GM19397 (cell line): ENCODE measurements at regions not wholly inside any gene's neighbourhood (a gene's known extent, or its start where the extent isn't known, plus 50 kb on each side); places are given as distances from the start of the nearest gene placed in this dataset.

Source experiments
- ATAC-seq: cut with Tn5 transposase; IDR thresholded peaks from one replicate; pipeline ENCODE4 v1.9.1; 2021; ENCODE audit warnings: mild to moderate bottlenecking, moderate library complexity; ENCODE audit not compliant: unreplicated experiment

DNA sequence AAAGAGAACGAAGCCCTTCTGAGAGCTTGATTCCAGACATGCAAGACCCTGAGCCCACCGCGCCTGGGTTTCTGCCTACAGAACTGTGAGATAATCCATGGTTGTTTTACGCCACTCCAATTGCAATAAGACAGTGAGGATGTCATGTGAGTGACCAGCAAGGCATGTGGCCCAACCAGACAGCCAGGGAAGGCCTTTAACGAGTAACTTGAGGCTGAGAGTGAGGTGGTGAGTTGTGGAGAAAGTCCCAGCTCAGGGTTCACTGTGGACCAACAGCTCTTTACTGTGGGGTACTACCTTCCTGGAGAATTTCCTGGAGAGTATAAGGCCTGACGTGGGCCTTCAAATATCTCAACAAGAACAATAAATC lies 153.9 kb downstream of the ETS2 start:
- ATAC-seq, result no peak

DNA sequence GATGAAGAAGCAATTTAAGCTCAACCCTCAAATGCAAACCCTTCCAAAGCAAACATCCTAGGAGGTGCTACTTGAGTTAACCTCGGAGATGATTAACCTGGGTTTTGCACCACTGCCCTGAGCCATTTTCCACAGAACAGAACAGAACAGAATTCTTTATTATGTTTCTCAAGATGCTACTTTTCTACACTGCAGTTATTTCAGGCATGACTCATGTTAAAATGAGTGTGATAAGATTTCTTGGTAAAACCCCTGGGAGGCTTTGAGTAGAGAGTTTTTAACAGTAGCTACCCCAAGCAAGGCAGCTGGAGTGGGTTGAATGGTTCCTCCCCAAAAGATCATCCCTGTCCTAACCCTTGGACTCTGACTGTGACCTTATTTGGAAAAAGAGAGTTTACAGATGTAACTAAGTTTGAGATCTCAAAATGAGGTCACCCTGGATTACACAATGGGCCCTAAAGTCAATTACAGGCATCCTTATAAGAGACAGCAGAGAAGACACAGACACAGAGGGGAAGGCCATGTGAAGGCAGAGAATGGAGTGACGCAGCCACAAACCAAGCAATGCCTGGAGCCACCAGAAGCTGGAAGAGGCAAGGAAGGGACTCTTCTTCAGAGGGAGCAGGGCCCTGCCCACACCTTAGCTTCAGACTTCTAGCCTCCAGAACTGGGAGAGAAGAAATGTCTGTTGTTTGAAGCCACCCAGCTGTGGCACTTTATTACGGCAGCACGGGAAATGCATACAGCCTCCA lies 153.4 kb downstream of the ETS2 start:
- no peak for ATAC-seq

DNA sequence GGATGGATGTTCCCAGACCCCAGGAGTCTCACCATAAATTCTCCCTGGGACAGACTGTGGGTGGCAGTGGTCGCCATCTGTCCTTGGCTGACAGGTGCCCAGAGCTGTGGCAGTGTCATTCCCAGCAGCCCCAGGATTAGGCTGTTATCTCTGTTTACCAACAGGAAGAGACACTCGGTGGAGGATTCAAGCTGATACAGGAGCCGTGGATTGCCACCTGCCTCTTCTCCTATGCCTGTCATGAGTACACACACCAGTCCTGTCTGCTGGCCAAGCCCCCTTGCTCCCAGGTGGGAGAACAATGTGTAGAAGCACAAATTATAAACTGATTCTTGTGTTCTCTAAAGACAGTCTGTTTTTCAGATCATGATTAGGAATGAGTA lies 152.6 kb downstream of the ETS2 start:
- no peak for ATAC-seq

DNA sequence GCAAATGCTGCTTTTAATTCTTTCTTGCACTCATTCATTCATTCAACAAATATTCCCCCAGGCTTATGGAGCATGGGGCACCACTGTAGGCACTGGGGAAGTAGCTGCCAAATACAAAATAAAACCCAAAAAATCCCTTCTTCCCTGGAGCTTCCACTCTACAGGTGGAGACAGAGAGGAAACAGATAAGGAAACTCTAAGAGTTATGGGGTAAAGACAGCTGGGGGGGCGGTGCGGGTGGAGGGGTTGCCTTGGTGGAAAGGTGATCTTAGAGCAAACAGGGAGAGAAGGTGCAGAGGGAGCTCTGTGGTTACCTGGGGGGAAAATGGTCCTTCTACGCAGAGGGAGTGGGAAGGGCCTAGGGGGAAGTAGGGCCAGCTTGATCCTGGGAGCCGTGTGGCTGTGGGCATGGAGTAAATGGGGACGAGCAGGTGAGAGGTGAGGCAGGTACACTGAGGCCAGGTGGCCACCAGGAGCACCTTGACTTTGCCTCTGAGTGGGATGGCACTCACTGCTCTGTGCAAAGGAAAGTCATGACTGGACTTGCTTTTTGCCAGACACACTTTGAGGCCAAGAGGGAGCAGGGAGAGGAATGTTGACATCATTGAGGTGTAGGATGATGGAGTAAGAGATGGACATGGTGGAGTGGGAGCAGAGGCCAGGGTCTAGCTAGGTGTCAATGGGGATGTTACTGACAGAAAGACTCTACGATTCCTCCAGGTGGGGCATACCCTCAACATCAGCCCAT lies 152.0 kb downstream of the ETS2 start:
- no peak for ATAC-seq

DNA sequence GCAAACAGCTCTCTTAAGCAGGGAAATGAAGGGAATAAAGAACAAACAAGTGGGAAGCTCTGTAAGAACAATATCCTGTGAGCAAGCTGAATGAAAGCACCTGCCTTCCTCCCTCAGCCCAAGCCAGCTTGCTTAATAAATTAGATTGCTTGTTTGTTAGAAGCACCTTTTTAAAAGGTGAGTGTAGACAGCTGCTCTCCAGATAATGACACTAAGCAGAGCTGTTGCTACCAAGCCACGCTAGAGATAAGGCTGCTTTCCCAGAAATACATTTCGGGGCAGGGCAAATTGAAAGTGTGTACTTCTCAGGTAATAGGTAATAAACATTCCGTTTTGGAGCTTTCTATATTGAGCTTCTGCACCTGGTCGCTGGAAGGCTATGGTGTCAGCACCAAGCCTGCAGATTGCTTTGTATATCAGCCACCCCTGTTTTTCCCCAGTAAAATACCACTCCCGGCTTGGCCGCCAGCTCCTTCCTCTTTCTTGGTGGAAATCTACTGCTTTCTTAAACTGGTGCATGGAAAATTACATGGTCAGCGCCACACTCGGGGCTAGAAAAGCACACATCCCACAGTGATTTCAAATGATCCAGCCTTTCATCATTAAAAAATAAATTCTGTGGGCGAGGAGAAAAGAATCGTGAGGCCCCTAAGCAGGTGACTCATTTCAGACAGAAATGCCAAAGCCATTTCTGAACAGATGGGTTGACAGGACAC lies 151.3 kb downstream of the ETS2 start:
- ATAC-seq, result no peak

DNA sequence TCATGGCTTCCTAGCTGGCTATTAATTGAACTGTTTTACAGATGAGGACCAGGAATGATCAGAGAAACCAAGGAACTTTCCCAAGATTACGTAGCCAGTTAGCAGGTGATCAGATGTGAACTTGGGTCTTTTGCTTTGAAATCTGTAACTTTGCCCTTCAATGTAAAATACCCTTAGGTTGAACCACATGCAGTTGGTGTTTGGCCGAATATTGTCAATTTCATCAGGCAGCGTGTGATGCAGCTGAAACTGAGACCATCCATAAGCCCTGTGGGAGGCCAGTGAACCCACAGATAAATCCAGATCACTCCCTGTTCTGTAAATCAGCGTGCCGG lies 150.8 kb downstream of the ETS2 start:
- ATAC-seq, result no peak

DNA sequence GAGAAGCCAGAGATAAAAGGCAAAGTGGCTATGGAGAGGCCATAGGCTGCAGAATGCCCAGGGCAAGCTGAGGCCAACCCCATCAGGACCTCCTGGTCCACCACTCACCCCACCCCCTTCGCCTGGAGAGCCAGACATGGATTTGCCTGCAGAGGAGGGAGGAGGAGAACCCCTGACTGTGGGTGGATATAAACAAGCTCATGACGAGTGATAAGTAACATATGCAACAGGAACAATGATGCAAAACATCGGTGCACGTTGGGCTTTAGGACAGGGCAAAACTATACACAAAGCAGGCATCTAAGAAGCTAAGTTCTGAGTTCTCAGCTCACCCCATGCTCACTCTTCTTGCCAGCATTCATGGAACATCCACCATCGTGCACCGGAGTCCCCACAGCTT lies 150.3 kb downstream of the ETS2 start:
- ATAC-seq, result no peak

DNA sequence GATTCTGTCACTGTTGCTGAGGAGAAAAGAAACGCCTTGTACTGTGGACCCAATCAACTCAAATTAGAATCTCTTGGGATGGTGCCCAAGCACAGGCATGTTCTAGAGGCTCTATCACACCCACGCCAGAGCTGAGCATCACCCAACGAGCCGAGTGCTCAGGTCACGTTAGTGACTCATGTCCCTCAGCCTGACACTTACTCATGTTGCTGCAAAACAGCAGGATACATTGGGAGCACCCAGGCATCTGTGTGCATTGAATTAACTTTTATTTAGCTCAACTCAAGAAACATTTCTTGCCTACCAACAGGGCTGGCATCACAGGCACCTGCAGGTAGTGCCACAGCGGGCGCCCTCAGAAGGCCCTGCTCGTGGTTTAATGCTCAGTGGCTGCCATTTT lies 149.8 kb downstream of the ETS2 start:
- no peak for ATAC-seq

DNA sequence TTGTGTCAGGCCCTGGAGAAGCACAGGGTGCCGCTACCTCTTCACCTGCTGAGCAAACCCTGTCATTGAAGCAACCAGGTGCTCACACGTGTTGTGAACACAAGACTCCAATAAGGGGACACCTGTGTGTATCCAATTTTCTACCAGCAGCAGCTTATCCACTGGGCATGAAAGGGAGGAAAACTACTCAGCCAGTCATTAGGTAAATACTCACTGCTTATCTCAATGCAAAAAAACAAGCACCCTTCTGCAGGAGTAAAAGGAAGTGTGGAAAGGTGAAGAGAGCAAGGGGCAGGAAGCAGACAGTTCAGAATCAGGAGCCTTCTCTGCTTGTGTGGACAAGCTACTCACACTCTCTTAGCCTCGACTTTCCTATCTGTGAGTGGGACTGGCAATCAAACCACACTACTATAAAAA lies 148.9 kb downstream of the ETS2 start:
- ATAC-seq, result no peak

DNA sequence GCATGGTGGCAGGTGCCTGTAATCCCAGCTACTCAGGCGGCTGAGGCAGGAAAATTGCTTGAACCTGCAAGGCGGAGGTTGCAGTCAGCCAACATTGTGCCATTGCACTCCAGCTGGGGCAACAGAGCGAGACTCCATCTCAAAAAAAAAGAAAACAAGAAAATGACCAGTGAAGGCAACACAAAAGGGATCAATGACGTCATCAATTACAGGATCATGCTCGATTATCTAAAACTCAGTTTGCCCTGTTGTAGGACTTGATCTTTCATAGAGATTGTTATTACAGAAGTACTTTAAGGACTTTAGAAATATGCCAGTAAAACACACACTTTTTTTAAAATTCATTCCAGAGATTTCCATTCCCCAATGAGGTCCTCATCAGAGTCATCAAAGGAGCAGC lies 147.8 kb downstream of the ETS2 start:
- no peak for ATAC-seq

DNA sequence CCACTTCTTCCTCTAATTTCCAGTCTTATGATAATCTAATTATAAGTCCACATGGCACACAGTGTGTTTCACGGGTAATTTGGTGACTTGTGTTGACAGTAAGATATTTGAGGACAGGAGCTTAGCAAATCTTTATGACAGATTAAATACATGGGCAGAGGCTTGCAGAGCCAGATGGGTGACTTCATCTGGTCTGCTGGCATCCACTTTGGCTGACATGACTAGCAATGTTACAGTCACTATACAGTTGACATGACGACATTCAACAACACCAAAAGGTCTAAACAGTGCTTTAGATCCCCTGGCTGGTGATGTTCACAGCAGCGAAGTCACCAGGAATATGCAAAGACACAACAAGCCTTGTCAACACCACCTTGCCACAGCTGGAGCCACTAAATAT lies 147.2 kb downstream of the ETS2 start:
- ATAC-seq, result no peak

DNA sequence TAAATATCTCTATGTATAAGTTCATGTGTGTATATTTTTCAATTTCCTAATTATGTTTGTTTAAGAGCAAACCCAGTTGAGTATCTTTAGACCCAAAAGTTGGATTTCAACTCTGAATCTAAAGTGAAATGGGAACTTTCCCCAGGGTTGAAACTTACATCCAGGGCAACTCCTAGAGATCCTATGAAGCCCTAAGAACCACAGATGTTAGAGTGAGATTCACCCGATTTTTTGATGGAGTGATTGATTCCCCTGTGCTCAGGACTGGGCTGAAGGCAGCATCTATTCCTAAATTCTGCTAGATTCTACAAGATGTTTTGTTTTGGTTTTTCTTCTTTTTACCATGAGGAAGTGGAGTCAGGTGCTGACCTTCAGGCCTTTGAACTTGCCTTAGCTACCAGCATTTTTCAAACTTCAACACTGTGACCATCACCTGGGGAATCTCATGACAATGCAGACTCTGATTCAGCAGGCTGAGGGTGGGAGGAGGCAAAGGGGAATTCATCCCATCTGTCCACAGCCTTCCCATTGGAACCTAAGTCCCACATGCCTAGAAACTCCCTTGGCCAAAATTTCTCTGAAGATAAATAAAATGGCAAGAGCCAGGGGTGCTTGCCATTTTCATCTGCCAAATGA lies 145.5 kb downstream of the ETS2 start:
- ATAC-seq, result no peak

DNA sequence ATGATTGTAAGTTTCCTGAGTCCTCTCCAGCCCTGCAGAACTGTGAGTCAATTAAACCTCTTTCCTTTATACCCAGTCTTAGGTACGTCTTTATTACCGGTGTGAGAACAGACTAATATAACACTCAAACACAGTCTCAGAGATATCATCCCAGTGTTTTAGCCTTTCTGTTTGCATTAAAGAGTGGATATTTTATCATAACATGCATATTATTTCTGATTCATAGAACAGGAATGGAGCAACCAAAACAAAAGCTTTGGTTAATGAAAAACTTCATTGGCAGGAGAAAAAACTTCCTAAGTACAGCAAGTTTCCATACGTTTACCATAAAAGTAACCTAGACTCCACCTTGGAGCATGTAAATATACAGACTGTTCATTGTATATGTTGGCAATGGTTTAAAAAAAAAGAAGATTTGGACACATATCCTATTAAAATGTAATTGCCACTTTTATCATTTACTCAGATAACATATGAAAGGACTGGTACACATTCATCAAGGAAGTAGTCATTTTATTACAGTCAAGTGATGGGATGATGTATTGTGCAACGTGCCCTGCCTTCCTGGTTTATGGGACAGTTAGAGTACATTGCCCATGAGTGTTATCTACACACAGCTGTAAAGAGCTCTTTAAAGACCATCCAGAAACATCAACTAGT lies 144.8 kb downstream of the ETS2 start:
- no peak for ATAC-seq

DNA sequence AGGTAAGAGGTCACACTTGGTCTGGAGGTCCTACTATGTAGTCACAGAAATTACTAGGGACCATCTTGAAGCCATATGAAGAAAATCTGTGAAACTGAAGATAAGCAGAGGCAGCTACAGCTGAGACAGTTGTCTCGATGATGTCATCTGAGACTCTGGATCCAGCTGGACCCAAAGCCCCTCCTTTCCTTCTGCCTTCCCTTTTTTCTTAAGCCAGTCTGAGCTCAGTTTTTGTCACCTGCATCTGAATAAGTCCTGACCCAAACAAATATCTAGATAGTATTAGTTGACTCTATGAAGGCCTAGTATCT lies 143.3 kb downstream of the ETS2 start:
- ATAC-seq, result no peak

DNA sequence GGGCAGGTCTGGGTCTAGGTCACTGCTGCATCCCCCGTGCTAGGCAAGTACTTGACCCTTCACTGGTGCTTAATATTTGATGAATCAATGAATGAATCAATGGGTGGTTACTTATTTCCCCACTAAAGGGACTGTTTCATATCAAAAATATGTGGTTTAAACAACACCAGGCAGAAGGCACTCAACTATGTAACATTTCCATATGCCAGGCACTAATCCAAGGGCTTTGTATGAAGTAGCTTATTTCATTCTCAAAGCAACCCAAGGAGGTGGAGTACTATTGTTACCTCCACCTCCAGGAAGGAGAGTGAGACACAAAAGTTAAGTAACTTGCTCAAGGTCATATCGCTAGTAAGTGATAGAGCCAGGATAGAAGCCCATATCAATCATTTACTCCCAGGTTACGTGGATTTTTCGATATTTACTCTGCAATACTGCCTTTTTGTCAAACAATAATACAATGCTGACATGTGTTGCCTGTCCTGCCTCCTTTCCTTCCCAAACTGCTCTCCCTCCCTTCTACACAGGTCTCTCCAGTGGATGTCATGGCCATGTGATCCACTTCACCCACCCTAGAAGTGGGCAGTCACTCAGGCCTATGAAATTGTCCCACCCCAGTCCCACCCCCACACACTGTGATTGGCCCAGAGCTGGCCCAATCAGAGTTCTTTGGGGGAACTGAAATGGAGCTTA lies 142.8 kb downstream of the ETS2 start:
- ATAC-seq, result no peak

DNA sequence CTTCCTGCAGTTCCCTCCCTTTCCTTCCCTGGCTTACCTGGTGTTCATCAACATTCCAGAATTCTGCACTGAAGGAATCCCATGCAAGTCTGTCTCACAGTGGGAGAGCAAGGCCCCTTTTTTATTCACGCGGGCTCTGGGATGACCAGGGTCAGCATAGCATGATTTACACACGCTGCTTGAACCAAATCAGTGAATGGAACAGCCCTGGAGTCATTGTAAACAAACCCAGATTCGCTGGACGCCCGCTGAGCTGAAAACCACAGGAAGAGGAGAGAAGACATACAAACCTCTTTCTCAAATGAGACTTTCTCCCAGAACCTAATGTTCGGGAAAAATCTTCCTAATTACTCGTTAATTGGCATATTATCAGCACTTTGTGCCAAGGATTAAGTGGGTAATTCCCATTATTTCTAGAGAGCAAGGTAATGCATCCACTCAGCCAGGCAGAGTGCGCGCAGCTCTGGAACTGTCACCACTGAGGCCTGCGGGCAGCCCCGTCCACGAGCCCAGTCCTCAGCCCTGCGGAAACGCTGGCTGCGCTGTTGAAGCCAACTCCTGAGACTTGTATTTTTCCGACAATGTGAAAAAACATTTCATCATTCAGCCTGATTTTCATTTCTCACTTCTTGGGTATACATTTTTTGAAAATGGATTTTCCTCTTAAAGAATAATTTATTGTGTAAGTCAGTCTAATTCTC lies 140.0 kb downstream of the ETS2 start:
- ATAC-seq, result no peak

DNA sequence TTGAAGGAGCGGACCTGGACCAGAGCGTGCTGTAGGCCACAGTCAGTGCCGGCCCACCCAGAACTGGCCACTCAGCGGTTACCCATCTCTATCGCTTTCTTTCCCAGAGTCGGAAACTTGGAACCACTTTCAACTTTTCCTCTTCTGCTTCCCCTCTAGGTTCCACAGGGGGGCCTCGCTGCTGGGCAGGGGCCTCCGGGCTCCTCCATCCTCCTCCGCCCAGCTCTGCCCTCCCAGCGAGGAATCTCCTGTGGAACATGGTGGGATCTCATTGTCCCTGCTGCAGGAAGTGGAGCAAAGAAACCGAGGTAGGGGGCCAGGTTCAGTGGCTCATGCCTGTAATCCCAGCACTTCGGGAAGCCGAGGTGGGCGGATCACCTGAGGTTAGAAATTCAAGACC lies 139.2 kb downstream of the ETS2 start:
- ATAC-seq, result no peak

DNA sequence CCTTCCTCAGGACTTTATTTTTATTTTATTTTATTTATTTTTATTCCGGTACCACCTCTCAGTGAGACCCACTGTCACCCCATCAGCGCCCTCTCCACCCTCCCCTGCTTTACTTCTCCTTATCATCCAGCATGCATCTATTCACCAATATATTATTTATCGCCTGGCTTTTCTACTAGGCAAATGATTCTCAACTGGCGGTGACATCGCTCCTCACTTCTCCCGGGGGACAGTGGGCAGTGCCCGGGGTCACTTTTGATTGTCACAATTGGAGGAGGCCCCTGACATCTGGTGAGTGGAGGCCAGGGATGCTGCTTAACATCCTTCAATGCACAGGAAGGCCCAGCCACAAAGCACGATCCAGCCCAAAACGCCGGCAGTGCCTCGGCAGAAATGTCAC lies 138.7 kb downstream of the ETS2 start:
- ATAC-seq, result no peak

DNA sequence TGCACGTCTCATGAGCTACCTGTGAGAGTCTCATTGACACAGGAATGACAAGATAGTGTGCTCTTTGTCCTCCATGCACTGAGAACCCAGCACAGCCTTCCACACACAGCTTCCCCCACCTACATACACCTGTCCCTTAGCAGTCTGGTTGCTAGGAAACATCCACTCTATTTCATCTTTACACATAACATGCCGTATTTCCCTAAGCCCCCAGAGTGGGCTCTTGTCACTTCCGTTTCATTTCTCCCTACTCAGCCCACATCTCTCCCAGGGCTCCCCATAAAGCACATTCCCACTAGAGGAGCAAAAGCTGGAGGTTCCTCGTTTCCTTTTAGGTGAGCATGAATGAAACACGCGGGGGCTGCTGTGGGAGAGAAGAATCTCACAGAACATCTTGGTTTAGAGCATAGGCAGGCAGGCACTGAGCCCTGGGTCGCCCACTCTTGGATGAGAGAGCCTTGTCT lies 137.1 kb downstream of the ETS2 start:
- ATAC-seq, result no peak

DNA sequence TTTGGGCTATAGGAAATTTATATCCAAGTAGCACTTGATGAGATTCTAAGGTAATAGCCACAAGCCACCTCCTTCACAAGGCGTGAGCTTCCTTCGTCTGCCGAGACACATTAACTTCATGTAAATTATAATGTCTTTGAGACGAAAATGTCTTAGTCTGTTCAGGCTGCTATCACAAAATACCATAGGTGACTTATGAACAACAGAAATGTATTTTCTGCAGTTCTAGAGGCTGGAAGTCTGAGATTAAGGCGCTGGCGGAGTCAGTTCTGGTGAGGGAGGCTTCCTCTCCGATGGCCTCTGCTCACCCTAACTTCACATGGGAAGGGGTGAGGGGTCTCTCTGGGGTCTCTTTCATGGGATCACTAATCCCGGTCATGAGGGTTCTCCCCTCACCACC lies 133.0 kb downstream of the ETS2 start:
- no peak for ATAC-seq
